Karpas-422 (cell line): ENCODE measurements at regions not wholly inside any gene's neighbourhood (a gene's known extent, or its start where the extent isn't known, plus 50 kb on each side); places are given as distances from the start of the nearest gene placed in this dataset.

Experiments used
- DNase-seq: peaks from one replicate; pipeline ENCODE4 v3.0.0-alpha.2; 2015
- H2AFZ ChIP-seq: fragments of 200-600 bp; sonication (generic); 2 replicates; pipeline ENCODE4 v1.6.1; 2014; ENCODE audit warnings: antibody characterized with exemption, low read length, mixed read lengths
- H3K27ac ChIP-seq: fragments of 200-600 bp; sonication (generic); 2 replicates; pipeline ENCODE4 v1.5.1; 2014; ENCODE audit warnings: mild to moderate bottlenecking, low read length, moderate library complexity
- H3K27me3 ChIP-seq: fragments of 200-600 bp; sonication (generic); 2 replicates; pipeline ENCODE4 v1.6.1; 2014; ENCODE audit warnings: low read length, mixed read lengths
- H3K36me3 ChIP-seq: fragments of 200-600 bp; sonication (generic); 2 replicates; pipeline ENCODE4 v1.6.1; 2014; ENCODE audit warnings: low read length, mixed read lengths; ENCODE audit not compliant: insufficient read depth
- H3K4me1 ChIP-seq: fragments of 200-600 bp; sonication (generic); 2 replicates; pipeline ENCODE4 v1.6.1; 2014; ENCODE audit warnings: mild to moderate bottlenecking, low read length, mixed read lengths
- H3K4me2 ChIP-seq: fragments of 200-600 bp; sonication (generic); 2 replicates; pipeline ENCODE4 v1.6.1; 2014; ENCODE audit warnings: low read length, low read depth, mild to moderate bottlenecking; ENCODE audit not compliant: poor library complexity, severe bottlenecking
- H3K4me3 ChIP-seq: fragments of 200-600 bp; sonication (generic); 2 replicates; pipeline ENCODE4 v1.5.1; 2014; ENCODE audit warnings: mild to moderate bottlenecking, antibody characterized with exemption, low read length, mixed read lengths
- H3K79me2 ChIP-seq: fragments of 200-600 bp; sonication (generic); 2 replicates; pipeline ENCODE4 v1.6.1; 2014; ENCODE audit warnings: mild to moderate bottlenecking, low read length, mixed read lengths
- H3K9ac ChIP-seq: fragments of 200-600 bp; sonication (generic); 2 replicates; pipeline ENCODE4 v1.6.0; 2014; ENCODE audit warnings: low read length
- H3K9me2 ChIP-seq: fragments of 200-600 bp; sonication (generic), shearing (Covaris generic); replicated peaks from 2 replicates; pipeline ENCODE4 v1.6.0; 2014; ENCODE audit warnings: mild to moderate bottlenecking, low read length, moderate library complexity; ENCODE audit not compliant: insufficient read depth
- H3K9me3 ChIP-seq: fragments of 300-700, 200-600 bp; sonication (generic); 2 replicates; pipeline ENCODE4 v1.6.1; 2014; ENCODE audit warnings: low read length, mixed read lengths
- H4K20me1 ChIP-seq: fragments of 200-600 bp; sonication (generic); 2 replicates; pipeline ENCODE4 v1.6.1; 2014; ENCODE audit warnings: mild to moderate bottlenecking, antibody characterized with exemption, low read length, low read depth; ENCODE audit not compliant: insufficient read depth

GRCh38 chr4:57435300-57435699 is 325.1 kb upstream of the IGFBP7 start:
- H3K9me2 ChIP-seq, result no peaks in the 10 kb centered on the region
- no peaks in the 10 kb centered on the region for H4K20me1 ChIP-seq
- H3K4me3 ChIP-seq, result no peak overlapping the region
- H3K4me2 ChIP-seq, result no peak overlapping the region
- no peaks in the 10 kb centered on the region for H3K36me3 ChIP-seq
- H3K9ac ChIP-seq, result no peak overlapping the region
- no peak for DNase-seq
- no peak overlapping the region for H2AFZ ChIP-seq
- H3K27me3 ChIP-seq, result no peaks in the 10 kb centered on the region
- no peak overlapping the region for H3K27ac ChIP-seq
- H3K4me1 ChIP-seq, result no peaks in the 10 kb centered on the region
- H3K79me2 ChIP-seq, result no peaks in the 10 kb centered on the region
- H3K9me3 ChIP-seq, result no peaks in the 10 kb centered on the region

GRCh38 chr4:57430726-57431125 is 320.5 kb upstream of the IGFBP7 start:
- Histone ChIP-seq H3K9me3 (no peaks in the 10 kb centered on the region), H3K4me3 (no peak overlapping the region), H3K36me3 (no peaks in the 10 kb centered on the region), H3K9me2 (no peaks in the 10 kb centered on the region), H3K27me3 (no peaks in the 10 kb centered on the region), H3K79me2 (no peaks in the 10 kb centered on the region), H4K20me1 (no peaks in the 10 kb centered on the region), H3K4me1 (no peaks in the 10 kb centered on the region), H3K4me2 (no peak overlapping the region), H3K9ac (no peak overlapping the region), H3K27ac (no peak overlapping the region), H2AFZ (no peak overlapping the region)
- no peak for DNase-seq

GRCh38 chr4:57426779-57427395 is 316.7 kb upstream of the IGFBP7 start:
- Histone ChIP-seq H3K9me3 (no peaks in the 10 kb centered on the region), H2AFZ (no peak overlapping the region), H3K79me2 (no peaks in the 10 kb centered on the region), H3K36me3 (no peaks in the 10 kb centered on the region), H3K27me3 (no peaks in the 10 kb centered on the region), H3K4me1 (no peaks in the 10 kb centered on the region), H3K9me2 (no peaks in the 10 kb centered on the region), H3K4me2 (no peak overlapping the region), H3K9ac (no peak overlapping the region), H3K27ac (no peak overlapping the region), H4K20me1 (no peaks in the 10 kb centered on the region), H3K4me3 (no peak overlapping the region)
- peak; percentile 87 for DNase-seq

GRCh38 chr4:57425610-57426009 is 315.4 kb upstream of the IGFBP7 start:
- Histone ChIP-seq H3K36me3 (no peaks in the 10 kb centered on the region), H3K9me2 (no peaks in the 10 kb centered on the region), H2AFZ (no peak overlapping the region), H3K27ac (no peak overlapping the region), H3K4me3 (no peak overlapping the region), H3K9ac (no peak overlapping the region), H3K79me2 (no peaks in the 10 kb centered on the region), H3K9me3 (no peaks in the 10 kb centered on the region), H4K20me1 (no peaks in the 10 kb centered on the region), H3K4me1 (no peaks in the 10 kb centered on the region), H3K4me2 (no peak overlapping the region), H3K27me3 (no peaks in the 10 kb centered on the region)
- no peak for DNase-seq

- H4K20me1 ChIP-seq, result no peaks in the 10 kb centered on the region
- H3K9ac ChIP-seq, result no peak overlapping the region
- no peaks in the 10 kb centered on the region for H3K79me2 ChIP-seq
- H3K36me3 ChIP-seq, result no peaks in the 10 kb centered on the region
- no peak for DNase-seq
- H3K4me1 ChIP-seq, result no peaks in the 10 kb centered on the region
- H2AFZ ChIP-seq, result no peak overlapping the region
- H3K4me3 ChIP-seq, result no peak overlapping the region
- H3K9me3 ChIP-seq, result no peaks in the 10 kb centered on the region
- no peaks in the 10 kb centered on the region for H3K9me2 ChIP-seq
- H3K4me2 ChIP-seq, result no peak overlapping the region
- H3K27ac ChIP-seq, result no peak overlapping the region
- no peaks in the 10 kb centered on the region for H3K27me3 ChIP-seq
Measured at GRCh38 chr4:57424232-57424897, 314.2 kb upstream of the IGFBP7 start.

GRCh38 chr4:57418133-57418532 is 307.9 kb upstream of the IGFBP7 start:
- Histone ChIP-seq H3K4me3 (no peak overlapping the region), H3K9me3 (no peaks in the 10 kb centered on the region), H3K9ac (no peak overlapping the region), H3K36me3 (no peaks in the 10 kb centered on the region), H4K20me1 (no peaks in the 10 kb centered on the region), H3K79me2 (no peaks in the 10 kb centered on the region), H3K4me2 (no peak overlapping the region), H3K27ac (no peak overlapping the region), H3K27me3 (no peaks in the 10 kb centered on the region), H3K9me2 (no peaks in the 10 kb centered on the region), H3K4me1 (no peaks in the 10 kb centered on the region), H2AFZ (no peak overlapping the region)
- DNase-seq, result no peak

- Histone ChIP-seq H3K4me3 (no peak overlapping the region), H3K9ac (no peak overlapping the region), H3K79me2 (no peaks in the 10 kb centered on the region), H3K9me3 (no peaks in the 10 kb centered on the region), H3K4me2 (no peak overlapping the region), H3K27ac (no peak overlapping the region), H4K20me1 (no peaks in the 10 kb centered on the region), H3K27me3 (no peaks in the 10 kb centered on the region), H3K36me3 (no peaks in the 10 kb centered on the region), H3K4me1 (no peaks in the 10 kb centered on the region), H2AFZ (no peak overlapping the region), H3K9me2 (no peaks in the 10 kb centered on the region)
- no peak for DNase-seq
Measured at GRCh38 chr4:57412259-57413054, 302.3 kb upstream of the IGFBP7 start.

- Histone ChIP-seq H3K27ac (no peak overlapping the region), H3K79me2 (no peaks in the 10 kb centered on the region), H2AFZ (no peak overlapping the region), H3K36me3 (no peaks in the 10 kb centered on the region), H3K9me2 (no peaks in the 10 kb centered on the region), H3K9ac (no peak overlapping the region), H3K9me3 (no peaks in the 10 kb centered on the region), H3K4me2 (no peak overlapping the region), H3K4me1 (no peaks in the 10 kb centered on the region), H3K4me3 (no peak overlapping the region), H3K27me3 (no peaks in the 10 kb centered on the region), H4K20me1 (no peaks in the 10 kb centered on the region)
- DNase-seq, result no peak
Measured at GRCh38 chr4:57410331-57411052, 300.3 kb upstream of the IGFBP7 start.
